K562 (cell line): ENCODE measurements at regions not wholly inside any gene's neighbourhood (a gene's known extent, or its start where the extent isn't known, plus 50 kb on each side); places are given as distances from the start of the nearest gene placed in this dataset.

Experiments
- ATAC-seq: fragments of 200-7000 bp; cut with Tn5 transposase; 3 replicates; pipeline ENCODE4 v1.9.1; 2020; ENCODE audit warnings: moderate library complexity
- BruUV-seq: library from RNA; stranded (reverse); fragments of 400-500 nt; replicated peaks from 2 replicates; lab custom pipeline; 2021; lab: Mats Ljungman, UMichigan
- CTCF ChIA-PET: fragments of 300-600 bp; formaldehyde crosslinking; extraction: SDS; loops from one replicate; lab custom pipeline; 2021; ENCODE audit warnings: low intra/inter-chr PET ratio; lab: Yijun Ruan, JAX
- POLR2A ChIA-PET: fragments of 300-600, 350-650 bp; sonication (Branson Sonifier 250); formaldehyde crosslinking; extraction: SDS; loops from one replicate; lab custom pipeline; 2021; ENCODE audit warnings: antibody characterized with exemption, inconsistent platforms; lab: Yijun Ruan, JAX
- DNase-seq, 4 experiments: peaks; one replicate each; pipeline versions ENCODE4 v3.0.0 to v3.0.0-alpha.2; 2011 to 2018; ENCODE audit warnings: low spot score in 3 of 4, mixed read lengths in 3 of 4; ENCODE audit errors: extremely low read depth in 1 of 4
- FAIRE-seq: peaks from 2 replicates; lab custom pipeline; 2011; peaks lifted over from hg19 to GRCh38; lab: Jason Lieb, UNC
- H2AFZ ChIP-seq: 2 replicates; pipeline ENCODE4 v1.6.0; 2011; ENCODE audit warnings: low read depth, low read length, control low read depth, inconsistent platforms
- H3K27ac ChIP-seq: fragments of 200-600 bp; 3 replicates; pipeline ENCODE4 v1.8.0; 2011; ENCODE audit warnings: low read depth, mild to moderate bottlenecking, control low read depth, inconsistent platforms, low read length, moderate library complexity, mixed read lengths; ENCODE audit errors: extremely low read depth
- H3K27me3 ChIP-seq, 2 experiments: fragments of 300-600 bp in 1 of 2; 2 replicates in 1 of 2; 3 replicates in 1 of 2; pipeline versions ENCODE4 v1.6.0 to v1.8.0; 2011; ENCODE audit warnings: inconsistent platforms in 2 of 2, low read length in 2 of 2, mild to moderate bottlenecking in 1 of 2, mixed read lengths in 1 of 2, moderate library complexity in 1 of 2; ENCODE audit not compliant: control insufficient read depth in 2 of 2, insufficient read depth in 2 of 2
- H3K36me3 ChIP-seq: fragments of 300-600 bp; 3 replicates; pipeline ENCODE4 v1.8.0; 2011; ENCODE audit warnings: mild to moderate bottlenecking, low read length, inconsistent platforms; ENCODE audit not compliant: control insufficient read depth, insufficient read depth
- H3K4me1 ChIP-seq, 2 experiments: fragments of 200-600 bp in 1 of 2; replicated peaks in 1 of 2; 2 replicates in 1 of 2; 3 replicates in 1 of 2; pipeline versions ENCODE4 v1.5.1 to v1.8.0; 2011; ENCODE audit warnings: inconsistent platforms in 2 of 2, low read length in 2 of 2, mild to moderate bottlenecking in 1 of 2, mixed read lengths in 1 of 2, moderate library complexity in 1 of 2; ENCODE audit not compliant: control insufficient read depth in 2 of 2, insufficient read depth in 2 of 2
- H3K4me2 ChIP-seq: 2 replicates; pipeline ENCODE4 v1.6.1; 2011; ENCODE audit warnings: low read length, control low read depth, inconsistent platforms, mixed read lengths; ENCODE audit not compliant: insufficient read depth
- H3K4me3 ChIP-seq: fragments of 200-600 bp; sonication (generic), shearing (Covaris generic); 2 replicates; pipeline ENCODE4 v1.5.1; 2016; ENCODE audit warnings: control low read depth, inconsistent platforms
- H3K79me2 ChIP-seq: fragments of 200-600 bp; 3 replicates; pipeline ENCODE4 v1.8.0; 2011; ENCODE audit warnings: low read length, inconsistent platforms; ENCODE audit not compliant: control insufficient read depth, insufficient read depth
- H3K9ac ChIP-seq, 2 experiments: 2 replicates each; pipeline versions ENCODE4 v1.6.0 to v1.6.1; 2011; ENCODE audit warnings: low read depth in 2 of 2, low read length in 2 of 2, control low read depth in 1 of 2, inconsistent platforms in 1 of 2, mild to moderate bottlenecking in 1 of 2, mixed read lengths in 1 of 2; ENCODE audit not compliant: insufficient read depth in 1 of 2
- H3K9me1 ChIP-seq: one replicate; pipeline ENCODE4 v1.6.0; 2011; ENCODE audit warnings: inconsistent platforms, mild to moderate bottlenecking, low read length, moderate library complexity; ENCODE audit not compliant: control insufficient read depth, insufficient read depth
- H3K9me3 ChIP-seq: replicated peaks from 2 replicates; pipeline ENCODE4 v1.5.1; 2011; ENCODE audit warnings: low read depth, low read length, inconsistent platforms; ENCODE audit not compliant: control insufficient read depth, insufficient read depth
- H4K20me1 ChIP-seq: replicated peaks from 2 replicates; pipeline ENCODE4 v1.6.1; 2011; ENCODE audit warnings: low read length, inconsistent platforms, mixed read lengths; ENCODE audit not compliant: control insufficient read depth, insufficient read depth
- FOXJ2 ChIP-seq: fragments of 200-800 bp; sonication (Bioruptor generic); IDR thresholded peaks from 2 replicates; pipeline ENCODE4 v1.6.1; 2016; ENCODE audit warnings: missing genetic modification characterization, missing compliant biosample characterization
- FOXP1 ChIP-seq: sonication (generic); formaldehyde crosslinking; IDR thresholded peaks from 2 replicates; pipeline ENCODE4 v1.8.0; 2022; ENCODE audit warnings: mild to moderate bottlenecking, missing genetic modification reagents
- NFIX ChIP-seq: fragments of 250-450 bp; sonication (Bioruptor Pico); IDR thresholded peaks from 2 replicates; pipeline ENCODE4 v1.4.0; 2020; ENCODE audit warnings: low read depth, mild to moderate bottlenecking, moderate library complexity
- PPARD ChIP-seq: fragments of 250-450 bp; sonication (Bioruptor Pico); IDR thresholded peaks from 2 replicates; pipeline ENCODE4 v1.8.0; 2022; ENCODE audit warnings: inconsistent platforms, mild to moderate bottlenecking, moderate library complexity
- TGIF2 ChIP-seq: sonication (generic); formaldehyde crosslinking; IDR thresholded peaks from 2 replicates; pipeline ENCODE4 v1.8.1; 2022; ENCODE audit warnings: mild to moderate bottlenecking, missing genetic modification reagents, moderate library complexity
- ZKSCAN8 ChIP-seq: fragments of 200-800 bp; sonication (Bioruptor generic); IDR thresholded peaks from 2 replicates; pipeline ENCODE4 v1.6.1; 2016; ENCODE audit warnings: missing genetic modification characterization, missing compliant biosample characterization
- ZNF184 ChIP-seq: sonication (generic); formaldehyde crosslinking; IDR thresholded peaks from 2 replicates; pipeline ENCODE4 v1.5.0; 2020; ENCODE audit warnings: missing genetic modification reagents
- ZSCAN29 ChIP-seq: fragments of 450-650 bp; IDR thresholded peaks from 2 replicates; pipeline ENCODE4 v1.6.1; 2017
- ZSCAN32 ChIP-seq: fragments of 450-650 bp; formaldehyde crosslinking; IDR thresholded peaks from 2 replicates; pipeline ENCODE4 v1.4.0; 2020; ENCODE audit warnings: mild to moderate bottlenecking, moderate library complexity
- WGBS: fragments of 100-300 bp; shearing (Covaris generic); methylation state at CpG from one replicate; pipeline ENCODE4 v1.1.6; 2016; ENCODE audit warnings: low coverage, mixed read lengths; ENCODE audit not compliant: insufficient coverage; ENCODE audit errors: missing lambda C conversion rate; 5-methylcytosine and 5-hydroxymethylcytosine counted together
- in situ Hi-C: fragments of 300-500 bp; cut with MboI; formaldehyde crosslinking; loops from 4 replicates; pipeline ENCODE4 v1.15.0; 2018; ENCODE audit warnings: inconsistent platforms, mixed read lengths
- intact Hi-C: fragments of 100-400 bp; cut with micrococcal nuclease; formaldehyde crosslinking; loops from 2 replicates; pipeline ENCODE4 v1.14.2; 2022
- TF ChIP-seq, protein P1 (sequence below): sonication (generic); IDR thresholded peaks from 2 replicates; pipeline ENCODE4 v1.6.1; 2016
- TF ChIP-seq, protein P2 (sequence below): sonication (generic); formaldehyde crosslinking; IDR thresholded peaks from 2 replicates; pipeline ENCODE4 v1.9.0; 2022; ENCODE audit warnings: mild to moderate bottlenecking, missing genetic modification reagents

DNA sequence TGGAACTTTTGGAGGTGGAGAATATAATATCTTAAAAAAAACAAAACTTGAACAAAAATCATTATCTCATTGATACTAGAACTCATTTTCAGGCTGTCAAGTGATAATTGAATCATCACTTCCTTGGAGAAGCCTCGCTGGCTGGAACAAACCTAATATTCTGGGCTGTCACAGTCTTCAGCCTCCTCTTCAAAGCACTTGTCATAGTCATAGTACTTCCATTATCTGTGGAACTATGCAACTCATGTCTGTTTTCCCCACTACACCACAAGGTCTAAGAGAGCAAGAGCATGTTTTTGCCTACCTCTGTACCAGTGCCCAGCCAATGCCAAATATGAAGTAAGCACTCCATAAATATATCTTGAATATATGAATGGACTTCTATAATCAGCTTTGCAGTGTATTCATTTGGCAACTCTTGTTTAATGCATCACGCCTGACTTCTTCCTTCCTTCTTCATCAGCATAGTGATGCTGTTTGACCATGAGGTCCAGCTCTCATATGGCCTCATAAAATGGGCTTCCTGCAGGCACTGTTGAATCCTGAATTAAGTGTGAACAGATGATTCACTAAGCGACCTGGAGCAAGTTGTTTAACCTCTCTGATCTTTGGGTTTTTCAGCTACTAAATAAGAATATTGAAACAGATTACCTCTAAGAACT lies 86.6 kb upstream of the SNRK start:
- FAIRE-seq, result no peak
- Histone ChIP-seq H3K79me2 (no peaks in the 10 kb centered on the region), H3K9me3 (no peaks in the 10 kb centered on the region), H3K27ac (no peak overlapping the region), H2AFZ (no peak overlapping the region), H4K20me1 (no peaks in the 10 kb centered on the region), H3K4me2 (no peak overlapping the region), H3K36me3 (no peaks in the 10 kb centered on the region), H3K4me1 (no peaks in the 10 kb centered on the region), H3K4me3 (no peak overlapping the region), H3K9ac (no peak overlapping the region), H3K9me1 (no peaks in the 10 kb centered on the region), H3K27me3 (peaks cover 8 to 15% of the 10 kb centered on the region in 2 experiments; a peak in 4 of 5 replicates)
- CTCF ChIA-PET, result no interaction called here
- POLR2A ChIA-PET, result interaction anchor here (1.3 to 1.9 kb wide), 2 partner anchors 9 to 22 kb away, joined by 3 to 6 read pairs; no protein-coding TSS in a partner anchor
- no peak for DNase-seq
- ATAC-seq, result no peak
- in situ Hi-C loops, result no loop called here
- no TSS peak for BruUV-seq
- 0% methylated on average over 3 of the region's 3 CpGs for WGBS
- no peak for TF ChIP-seq TGIF2 (CRISPR knock-in tag)
- no peak for TF ChIP-seq NFIX
- TF ChIP-seq FOXP1 (CRISPR knock-in tag), result no peak
- TF ChIP-seq, protein P1, sequence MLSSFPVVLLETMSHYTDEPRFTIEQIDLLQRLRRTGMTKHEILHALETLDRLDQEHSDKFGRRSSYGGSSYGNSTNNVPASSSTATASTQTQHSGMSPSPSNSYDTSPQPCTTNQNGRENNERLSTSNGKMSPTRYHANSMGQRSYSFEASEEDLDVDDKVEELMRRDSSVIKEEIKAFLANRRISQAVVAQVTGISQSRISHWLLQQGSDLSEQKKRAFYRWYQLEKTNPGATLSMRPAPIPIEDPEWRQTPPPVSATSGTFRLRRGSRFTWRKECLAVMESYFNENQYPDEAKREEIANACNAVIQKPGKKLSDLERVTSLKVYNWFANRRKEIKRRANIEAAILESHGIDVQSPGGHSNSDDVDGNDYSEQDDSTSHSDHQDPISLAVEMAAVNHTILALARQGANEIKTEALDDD, result no peak
- TF ChIP-seq PPARD, result no peak
- TF ChIP-seq ZKSCAN8, result no peak
- TF ChIP-seq, protein P2, sequence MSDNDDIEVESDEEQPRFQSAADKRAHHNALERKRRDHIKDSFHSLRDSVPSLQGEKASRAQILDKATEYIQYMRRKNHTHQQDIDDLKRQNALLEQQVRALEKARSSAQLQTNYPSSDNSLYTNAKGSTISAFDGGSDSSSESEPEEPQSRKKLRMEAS, result no peak
- no peak for TF ChIP-seq FOXJ2
- TF ChIP-seq ZSCAN32 (CRISPR knock-in tag), result no peak
- TF ChIP-seq ZNF184 (CRISPR knock-in tag), result no peak
- no peak for TF ChIP-seq ZSCAN29
- intact Hi-C loops, result no loop called here
